ENCODE measurements at regions not wholly inside any gene's neighbourhood (a gene's known extent, or its start where the extent isn't known, plus 50 kb on each side); places are given as distances from the start of the nearest gene placed in this dataset.

DNA sequence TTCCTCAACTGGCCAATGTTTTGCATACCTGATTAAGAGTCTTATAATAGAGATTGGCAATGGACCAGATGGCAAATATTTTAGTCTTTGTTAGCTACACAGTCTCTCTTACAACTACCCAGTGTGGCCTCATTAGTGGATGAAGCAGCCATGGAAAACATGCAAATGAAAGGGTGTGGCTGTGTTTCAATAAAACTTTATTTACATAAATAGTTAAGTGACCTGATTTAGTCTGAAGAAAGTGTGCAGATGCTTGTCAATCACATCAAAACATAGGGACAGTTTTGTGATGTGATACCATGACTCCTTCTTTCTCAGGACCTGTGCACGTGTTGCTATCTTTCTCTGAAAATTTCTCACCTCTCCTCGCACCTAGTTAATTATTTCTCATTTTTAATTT lies 309.8 kb upstream of the GRM7 start:
- TF ChIP-seq POLR2AphosphoS5 (IDR thresholded peaks at IDR 0.05) (no peak), POLR2A (IDR thresholded peaks at IDR 0.05) (no peak)
- TF ChIP-seq, protein P1, sequence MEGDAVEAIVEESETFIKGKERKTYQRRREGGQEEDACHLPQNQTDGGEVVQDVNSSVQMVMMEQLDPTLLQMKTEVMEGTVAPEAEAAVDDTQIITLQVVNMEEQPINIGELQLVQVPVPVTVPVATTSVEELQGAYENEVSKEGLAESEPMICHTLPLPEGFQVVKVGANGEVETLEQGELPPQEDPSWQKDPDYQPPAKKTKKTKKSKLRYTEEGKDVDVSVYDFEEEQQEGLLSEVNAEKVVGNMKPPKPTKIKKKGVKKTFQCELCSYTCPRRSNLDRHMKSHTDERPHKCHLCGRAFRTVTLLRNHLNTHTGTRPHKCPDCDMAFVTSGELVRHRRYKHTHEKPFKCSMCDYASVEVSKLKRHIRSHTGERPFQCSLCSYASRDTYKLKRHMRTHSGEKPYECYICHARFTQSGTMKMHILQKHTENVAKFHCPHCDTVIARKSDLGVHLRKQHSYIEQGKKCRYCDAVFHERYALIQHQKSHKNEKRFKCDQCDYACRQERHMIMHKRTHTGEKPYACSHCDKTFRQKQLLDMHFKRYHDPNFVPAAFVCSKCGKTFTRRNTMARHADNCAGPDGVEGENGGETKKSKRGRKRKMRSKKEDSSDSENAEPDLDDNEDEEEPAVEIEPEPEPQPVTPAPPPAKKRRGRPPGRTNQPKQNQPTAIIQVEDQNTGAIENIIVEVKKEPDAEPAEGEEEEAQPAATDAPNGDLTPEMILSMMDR (IDR thresholded peaks at IDR 0.05) = no peak
- Histone ChIP-seq H3K9me3 (no peaks in the 10 kb centered on the region), H3K4me3 (no peak overlapping the region), H3K27me3 (replicated peaks; ENCODE audit: insufficient read depth) (no peaks in the 10 kb centered on the region), H3K27ac (no peak overlapping the region), H3K36me3 (no peaks in the 10 kb centered on the region), H3K4me1 (replicated peaks) (no peaks in the 10 kb centered on the region)
- no peak for DNase-seq (ENCODE audit: low spot score)
- 59% methylated on average over 2 of the region's 2 CpGs for WGBS
- intact Hi-C loops (cut with DNase I) = no loop called here

DNA sequence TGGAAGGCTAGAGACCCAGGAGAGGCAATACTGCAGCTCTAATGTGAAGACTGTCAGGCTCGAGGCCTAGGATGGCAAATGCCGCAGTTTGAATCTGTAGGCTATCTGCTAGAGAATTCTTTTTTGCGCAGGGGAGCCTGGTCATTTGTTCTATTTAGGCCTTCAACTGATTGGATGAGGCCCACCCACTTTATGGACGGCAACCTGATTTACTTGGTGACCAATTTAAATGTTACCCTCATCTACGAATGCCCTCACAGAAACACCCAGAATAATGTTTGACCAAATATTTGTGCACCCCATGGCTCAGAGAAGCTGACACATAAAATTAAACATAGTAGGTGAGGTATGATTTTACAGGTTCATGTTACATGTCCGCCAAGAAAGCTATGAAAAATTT lies 300.7 kb upstream of the GRM7 start:
- DNase-seq (ENCODE audit: low spot score) = no peak

DNA sequence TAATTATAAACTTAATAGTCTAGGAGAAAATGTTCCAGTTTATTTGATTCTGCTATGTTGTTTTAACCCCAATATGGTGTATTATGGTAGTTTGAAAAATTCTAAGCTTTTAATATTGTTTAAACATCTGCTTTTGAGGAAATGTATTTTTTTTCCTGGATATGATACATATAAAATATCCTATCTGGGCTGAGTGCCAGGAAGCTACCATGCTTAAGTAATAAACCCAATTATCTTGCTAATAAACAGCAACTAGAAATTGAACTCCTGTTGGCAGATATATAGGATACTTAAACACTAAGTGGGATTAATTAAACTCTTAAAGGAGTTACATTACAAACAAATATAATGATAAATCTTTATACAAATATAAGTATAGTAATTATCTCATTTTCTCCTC lies 293.7 kb upstream of the GRM7 start:
- intact Hi-C loops (cut with DNase I) = no loop called here
- H3K9me3 ChIP-seq = no peaks in the 10 kb centered on the region
- TF ChIP-seq, protein P1 (IDR thresholded peaks at IDR 0.05) = no peak
- TF ChIP-seq POLR2A (IDR thresholded peaks at IDR 0.05) (no peak), POLR2AphosphoS5 (IDR thresholded peaks at IDR 0.05) (no peak)
- no peaks in the 10 kb centered on the region for H3K36me3 ChIP-seq
- H3K27me3 ChIP-seq (replicated peaks; ENCODE audit: insufficient read depth) = no peaks in the 10 kb centered on the region
- no peak overlapping the region for H3K4me3 ChIP-seq
- H3K27ac ChIP-seq = no peak overlapping the region
- DNase-seq (ENCODE audit: low spot score) = no peak
- no peaks in the 10 kb centered on the region for H3K4me1 ChIP-seq (replicated peaks)

More for the DNA sequence above, 300.7 kb upstream of the GRM7 start:
- Histone ChIP-seq H3K9me3 (no peaks in the 10 kb centered on the region), H3K27ac (no peak overlapping the region), H3K36me3 (no peaks in the 10 kb centered on the region), H3K27me3 (replicated peaks; ENCODE audit: insufficient read depth) (no peaks in the 10 kb centered on the region), H3K4me3 (no peak overlapping the region), H3K4me1 (replicated peaks) (no peaks in the 10 kb centered on the region)
- 77% methylated on average over 6 of the region's 6 CpGs for WGBS
- TF ChIP-seq POLR2A (IDR thresholded peaks at IDR 0.05) (no peak), POLR2AphosphoS5 (IDR thresholded peaks at IDR 0.05) (no peak)
- TF ChIP-seq, protein P1 (IDR thresholded peaks at IDR 0.05) = no peak
- intact Hi-C loops (cut with DNase I) = no loop called here

DNA sequence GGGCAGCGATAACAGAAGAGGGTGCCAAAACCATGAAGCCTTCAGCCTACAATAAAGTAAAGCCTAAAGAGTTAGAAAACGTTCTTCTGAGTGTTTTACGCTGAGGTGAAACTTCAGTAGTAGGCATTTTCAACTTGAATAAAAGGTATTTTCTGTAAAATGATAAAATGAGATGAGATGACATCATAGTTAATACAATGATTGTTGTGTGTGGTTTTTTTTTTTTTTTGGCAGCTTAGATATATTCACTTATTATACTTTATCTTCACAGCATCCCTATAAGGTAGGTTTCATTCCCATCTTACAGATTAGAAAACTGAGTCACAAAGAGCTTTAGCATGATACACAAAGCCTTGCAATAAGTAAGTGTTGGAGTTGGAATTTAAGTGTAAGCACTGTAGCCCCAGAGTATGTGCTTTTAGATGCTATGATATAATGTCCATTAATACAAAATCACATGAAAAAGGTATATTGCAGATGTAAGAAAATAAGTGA lies 291.9 kb upstream of the GRM7 start:
- intact Hi-C loops (cut with DNase I) = no loop called here
- Histone ChIP-seq H3K27me3 (replicated peaks; ENCODE audit: insufficient read depth) (no peaks in the 10 kb centered on the region), H3K4me3 (no peak overlapping the region), H3K4me1 (replicated peaks) (no peaks in the 10 kb centered on the region), H3K27ac (no peak overlapping the region), H3K9me3 (no peaks in the 10 kb centered on the region), H3K36me3 (no peaks in the 10 kb centered on the region)
- DNase-seq (ENCODE audit: low spot score) = no peak
- TF ChIP-seq POLR2A (IDR thresholded peaks at IDR 0.05) = no peak
- no peak for TF ChIP-seq POLR2AphosphoS5 (IDR thresholded peaks at IDR 0.05)
- 71% methylated on average over 3 of the region's 3 CpGs for WGBS

DNA sequence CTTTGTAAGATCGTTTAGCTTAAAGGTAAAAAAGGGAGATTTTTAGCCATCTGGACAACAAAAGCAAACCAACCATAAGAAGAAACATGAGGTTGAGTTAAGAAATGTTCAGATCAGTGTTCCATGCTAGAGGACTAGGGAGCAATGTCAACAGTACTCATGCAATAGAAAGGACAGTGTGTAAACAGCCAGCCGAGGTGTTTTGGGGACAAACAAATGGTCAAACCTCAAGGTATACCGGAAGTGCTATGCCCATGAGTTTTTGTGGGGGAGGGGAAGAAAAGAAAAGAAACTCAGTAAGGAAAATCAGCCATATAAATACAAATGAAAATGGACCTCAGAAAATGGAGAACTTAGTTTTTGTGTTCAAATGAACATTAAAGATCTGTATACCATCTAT lies 289.5 kb upstream of the GRM7 start:
- intact Hi-C loops (cut with DNase I) = no loop called here
- no peaks in the 10 kb centered on the region for H3K27me3 ChIP-seq (replicated peaks; ENCODE audit: insufficient read depth)
- H3K36me3 ChIP-seq = no peaks in the 10 kb centered on the region
- no peak for TF ChIP-seq POLR2A (IDR thresholded peaks at IDR 0.05)
- TF ChIP-seq, protein P1 (IDR thresholded peaks at IDR 0.05) = no peak
- TF ChIP-seq POLR2AphosphoS5 (IDR thresholded peaks at IDR 0.05) = no peak
- no peak overlapping the region for H3K27ac ChIP-seq
- no peak for DNase-seq (ENCODE audit: low spot score)
- no peaks in the 10 kb centered on the region for H3K4me1 ChIP-seq (replicated peaks)
- no peaks in the 10 kb centered on the region for H3K9me3 ChIP-seq
- 70% methylated on average over 3 of the region's 3 CpGs for WGBS
- H3K4me3 ChIP-seq = no peak overlapping the region

Measured in prostate gland (tissue), 2 donors.